ENCODE measurements at regions not wholly inside any gene's neighbourhood (a gene's known extent, or its start where the extent isn't known, plus 50 kb on each side); places are given as distances from the start of the nearest gene placed in this dataset.
"Not testable (repeated sequence)": the region's sequence is repeated elsewhere in the genome, so short reads cannot be mapped to it uniquely, and the experiment has no call there.

GRCh38 chr7:13725591-13725990, 263.9 kb downstream of the ETV1 start:
- Mint-ChIP-seq H3K9me3 (peaks cover 4% of the 10 kb centered on the region), H3K27ac (no peak overlapping the region), H3K27me3 (no peaks in the 10 kb centered on the region), H3K36me3 (ENCODE audit: low read depth) (no peaks in the 10 kb centered on the region), H3K4me1 (ENCODE audit: low read depth) (no peaks in the 10 kb centered on the region), H3K4me3 (no peak overlapping the region)
- DNase-seq = no peak

GRCh38 chr7:13727279-13727678, 262.2 kb downstream of the ETV1 start:
- no peaks in the 10 kb centered on the region for H3K27me3 Mint-ChIP-seq
- no peak overlapping the region for H3K27ac Mint-ChIP-seq
- no peaks in the 10 kb centered on the region for H3K36me3 Mint-ChIP-seq (ENCODE audit: low read depth)
- DNase-seq = no peak
- H3K4me3 Mint-ChIP-seq = no peak overlapping the region
- peaks cover 4% of the 10 kb centered on the region for H3K9me3 Mint-ChIP-seq
- no peaks in the 10 kb centered on the region for H3K4me1 Mint-ChIP-seq (ENCODE audit: low read depth)

GRCh38 chr7:13727751-13728150, 261.7 kb downstream of the ETV1 start:
- Mint-ChIP-seq H3K9me3 (peaks cover 4% of the 10 kb centered on the region), H3K36me3 (ENCODE audit: low read depth) (no peaks in the 10 kb centered on the region), H3K27me3 (no peaks in the 10 kb centered on the region), H3K27ac (no peak overlapping the region), H3K4me1 (ENCODE audit: low read depth) (no peaks in the 10 kb centered on the region), H3K4me3 (no peak overlapping the region)
- DNase-seq = no peak

GRCh38 chr7:13728430-13728829, 261.0 kb downstream of the ETV1 start:
- H3K36me3 Mint-ChIP-seq (ENCODE audit: low read depth); DNase-seq; H3K4me3 Mint-ChIP-seq; H3K4me1 Mint-ChIP-seq (ENCODE audit: low read depth); H3K9me3 Mint-ChIP-seq; H3K27me3 Mint-ChIP-seq; H3K27ac Mint-ChIP-seq: not testable (repeated sequence)

GRCh38 chr7:13731643-13732042, 257.8 kb downstream of the ETV1 start:
- Mint-ChIP-seq H3K9me3 (peaks cover 4% of the 10 kb centered on the region), H3K4me1 (ENCODE audit: low read depth) (no peaks in the 10 kb centered on the region), H3K36me3 (ENCODE audit: low read depth) (no peaks in the 10 kb centered on the region), H3K27me3 (no peaks in the 10 kb centered on the region), H3K27ac (no peak overlapping the region), H3K4me3 (no peak overlapping the region)
- no peak for DNase-seq

- Mint-ChIP-seq H3K4me3 (no peak overlapping the region), H3K36me3 (ENCODE audit: low read depth) (no peaks in the 10 kb centered on the region), H3K9me3 (no peaks in the 10 kb centered on the region), H3K27ac (no peak overlapping the region), H3K4me1 (ENCODE audit: low read depth) (no peaks in the 10 kb centered on the region), H3K27me3 (no peaks in the 10 kb centered on the region)
- DNase-seq = no peak
These were observed 251.9 kb downstream of the ETV1 start for GRCh38 chr7:13737563-13737962.

- H3K27ac Mint-ChIP-seq = no peak overlapping the region
- H3K4me1 Mint-ChIP-seq (ENCODE audit: low read depth) = no peaks in the 10 kb centered on the region
- no peaks in the 10 kb centered on the region for H3K27me3 Mint-ChIP-seq
- H3K36me3 Mint-ChIP-seq (ENCODE audit: low read depth) = no peaks in the 10 kb centered on the region
- DNase-seq = no peak
- no peak overlapping the region for H3K4me3 Mint-ChIP-seq
- no peaks in the 10 kb centered on the region for H3K9me3 Mint-ChIP-seq
These were observed 247.3 kb downstream of the ETV1 start for GRCh38 chr7:13742126-13742525.

- no peak for DNase-seq
These were observed 246.7 kb downstream of the ETV1 start for GRCh38 chr7:13742811-13743210.

GRCh38 chr7:13743226-13743625, 246.2 kb downstream of the ETV1 start:
- no peaks in the 10 kb centered on the region for H3K4me1 Mint-ChIP-seq (ENCODE audit: low read depth)
- no peak overlapping the region for H3K27ac Mint-ChIP-seq
- H3K4me3 Mint-ChIP-seq = no peak overlapping the region
- no peaks in the 10 kb centered on the region for H3K27me3 Mint-ChIP-seq
- no peak for DNase-seq
- H3K9me3 Mint-ChIP-seq = no peaks in the 10 kb centered on the region
- no peaks in the 10 kb centered on the region for H3K36me3 Mint-ChIP-seq (ENCODE audit: low read depth)

More at GRCh38 chr7:13742811-13743210, 246.7 kb downstream of the ETV1 start:
- H3K36me3 Mint-ChIP-seq (ENCODE audit: low read depth) = no peaks in the 10 kb centered on the region
- H3K9me3 Mint-ChIP-seq = no peaks in the 10 kb centered on the region
- no peaks in the 10 kb centered on the region for H3K4me1 Mint-ChIP-seq (ENCODE audit: low read depth)
- H3K27ac Mint-ChIP-seq = no peak overlapping the region
- no peaks in the 10 kb centered on the region for H3K27me3 Mint-ChIP-seq
- no peak overlapping the region for H3K4me3 Mint-ChIP-seq

GRCh38 chr7:13745530-13745929, 243.9 kb downstream of the ETV1 start:
- Mint-ChIP-seq H3K9me3 (no peaks in the 10 kb centered on the region), H3K27me3 (no peaks in the 10 kb centered on the region), H3K27ac (no peak overlapping the region), H3K4me1 (ENCODE audit: low read depth) (no peaks in the 10 kb centered on the region), H3K36me3 (ENCODE audit: low read depth) (no peaks in the 10 kb centered on the region), H3K4me3 (no peak overlapping the region)
- DNase-seq = no peak

- H3K4me1 Mint-ChIP-seq (ENCODE audit: low read depth) = no peaks in the 10 kb centered on the region
- no peak overlapping the region for H3K27ac Mint-ChIP-seq
- no peaks in the 10 kb centered on the region for H3K36me3 Mint-ChIP-seq (ENCODE audit: low read depth)
- H3K9me3 Mint-ChIP-seq = no peaks in the 10 kb centered on the region
- H3K27me3 Mint-ChIP-seq = no peaks in the 10 kb centered on the region
- H3K4me3 Mint-ChIP-seq = no peak overlapping the region
- DNase-seq = no peak
These were observed 240.5 kb downstream of the ETV1 start for GRCh38 chr7:13748998-13749397.

- no peaks in the 10 kb centered on the region for H3K27me3 Mint-ChIP-seq
- H3K9me3 Mint-ChIP-seq = peaks cover under 1% of the 10 kb centered on the region
- H3K36me3 Mint-ChIP-seq (ENCODE audit: low read depth) = no peaks in the 10 kb centered on the region
- H3K4me3 Mint-ChIP-seq = no peak overlapping the region
- DNase-seq = no peak
- no peaks in the 10 kb centered on the region for H3K4me1 Mint-ChIP-seq (ENCODE audit: low read depth)
- H3K27ac Mint-ChIP-seq = no peak overlapping the region
These were observed 239.8 kb downstream of the ETV1 start for GRCh38 chr7:13749636-13750035.

GRCh38 chr7:13751766-13752165, 237.7 kb downstream of the ETV1 start:
- H3K4me3 Mint-ChIP-seq = no peak overlapping the region
- no peaks in the 10 kb centered on the region for H3K4me1 Mint-ChIP-seq (ENCODE audit: low read depth)
- H3K27ac Mint-ChIP-seq = no peak overlapping the region
- H3K36me3 Mint-ChIP-seq (ENCODE audit: low read depth) = no peaks in the 10 kb centered on the region
- H3K9me3 Mint-ChIP-seq = peaks cover 3% of the 10 kb centered on the region
- H3K27me3 Mint-ChIP-seq = no peaks in the 10 kb centered on the region
- DNase-seq = no peak

- Mint-ChIP-seq H3K9me3 (peaks cover 5% of the 10 kb centered on the region), H3K27ac (no peak overlapping the region), H3K4me3 (no peak overlapping the region), H3K36me3 (ENCODE audit: low read depth) (no peaks in the 10 kb centered on the region), H3K27me3 (no peaks in the 10 kb centered on the region), H3K4me1 (ENCODE audit: low read depth) (no peaks in the 10 kb centered on the region)
- no peak for DNase-seq
These were observed 231.6 kb downstream of the ETV1 start for GRCh38 chr7:13757841-13758240.

GRCh38 chr7:13765853-13766252, 223.6 kb downstream of the ETV1 start:
- not testable (repeated sequence) for DNase-seq; H3K36me3 Mint-ChIP-seq (ENCODE audit: low read depth); H3K27me3 Mint-ChIP-seq; H3K4me3 Mint-ChIP-seq; H3K9me3 Mint-ChIP-seq; H3K27ac Mint-ChIP-seq; H3K4me1 Mint-ChIP-seq (ENCODE audit: low read depth)

- Mint-ChIP-seq H3K4me3 (no peak overlapping the region), H3K36me3 (ENCODE audit: low read depth) (no peaks in the 10 kb centered on the region), H3K27ac (no peak overlapping the region), H3K9me3 (peaks cover under 1% of the 10 kb centered on the region), H3K27me3 (no peaks in the 10 kb centered on the region), H3K4me1 (ENCODE audit: low read depth) (no peaks in the 10 kb centered on the region)
- no peak for DNase-seq
These were observed 219.2 kb downstream of the ETV1 start for GRCh38 chr7:13770305-13770704.

Measured in activated T-cell treated with anti-CD3 and anti-CD28 coated beads, Interleukin-2, amount 50 U/mL, for 24 hours (primary cell).